Activated CD4-positive, alpha-beta T cell treated with anti-CD3 and anti-CD28 coated beads, Interleukin-2, amount 10 ng/mL, durations not matched to agents 7 days and 5 days (primary cell): ENCODE measurements at regions not wholly inside any gene's neighbourhood (a gene's known extent, or its start where the extent isn't known, plus 50 kb on each side); places are given as distances from the start of the nearest gene placed in this dataset.
"Not testable (repeated sequence)": the region's sequence is repeated elsewhere in the genome, so short reads cannot be mapped to it uniquely, and the experiment has no call there.

Experiments
- CTCF ChIA-PET: fragments of 350-600 bp; sonication (Branson Sonifier 250); formaldehyde crosslinking; loops from one replicate; lab custom pipeline; 2021; ENCODE audit warnings: antibody characterized with exemption; lab: Charles Lee
- POLR2A ChIA-PET: fragments of 350-600 bp; sonication (Branson Sonifier 250); formaldehyde crosslinking; loops from one replicate; lab custom pipeline; 2021; ENCODE audit warnings: antibody characterized with exemption; lab: Charles Lee
- DNase-seq: peaks from one replicate; pipeline ENCODE4 v3.0.0-alpha.2; 2020
- H3K27ac Mint-ChIP-seq: one replicate; pipeline ENCODE4 v1.8.0; 2021; ENCODE audit warnings: mild to moderate bottlenecking, moderate library complexity, mixed read lengths
- H3K27me3 Mint-ChIP-seq: one replicate; pipeline ENCODE4 v1.8.0; 2021; ENCODE audit warnings: mixed read lengths
- H3K36me3 Mint-ChIP-seq: one replicate; pipeline ENCODE4 v1.8.0; 2021; ENCODE audit warnings: low read depth, mixed read lengths
- H3K4me1 Mint-ChIP-seq: one replicate; pipeline ENCODE4 v1.8.0; 2021; ENCODE audit warnings: mixed read lengths
- H3K4me3 Mint-ChIP-seq: one replicate; pipeline ENCODE4 v1.8.0; 2021; ENCODE audit warnings: mild to moderate bottlenecking, moderate library complexity, mixed read lengths
- H3K9me3 Mint-ChIP-seq: one replicate; pipeline ENCODE4 v1.8.0; 2021; ENCODE audit warnings: mixed read lengths

GRCh38 chr6:48419992-48420391, 309.0 kb upstream of the PTCHD4 start:
- Mint-ChIP-seq H3K9me3 (peaks cover under 1% of the 10 kb centered on the region), H3K36me3 (no peaks in the 10 kb centered on the region), H3K27ac (no peak overlapping the region), H3K27me3 (no peaks in the 10 kb centered on the region), H3K4me1 (no peaks in the 10 kb centered on the region), H3K4me3 (no peak overlapping the region)
- no peak for DNase-seq
- POLR2A ChIA-PET: no interaction called here
- CTCF ChIA-PET: no interaction called here

GRCh38 chr6:48417927-48418326, 306.9 kb upstream of the PTCHD4 start:
- ChIA-PET CTCF (no interaction called here), POLR2A (no interaction called here)
- Mint-ChIP-seq H3K27me3 (no peaks in the 10 kb centered on the region), H3K9me3 (peaks cover 2% of the 10 kb centered on the region), H3K4me1 (no peaks in the 10 kb centered on the region), H3K36me3 (no peaks in the 10 kb centered on the region), H3K27ac (no peak overlapping the region), H3K4me3 (no peak overlapping the region)
- no peak for DNase-seq

- Mint-ChIP-seq H3K9me3 (peaks cover 2% of the 10 kb centered on the region), H3K27me3 (no peaks in the 10 kb centered on the region), H3K27ac (no peak overlapping the region), H3K36me3 (no peaks in the 10 kb centered on the region), H3K4me1 (no peaks in the 10 kb centered on the region), H3K4me3 (no peak overlapping the region)
- CTCF ChIA-PET: no interaction called here
- POLR2A ChIA-PET: no interaction called here
- no peak for DNase-seq
Observed at GRCh38 chr6:48412656-48413055, 301.7 kb upstream of the PTCHD4 start.

GRCh38 chr6:48404927-48405326, 293.9 kb upstream of the PTCHD4 start:
- CTCF ChIA-PET: no interaction called here
- H3K27ac Mint-ChIP-seq: no peak overlapping the region
- H3K36me3 Mint-ChIP-seq: no peaks in the 10 kb centered on the region
- DNase-seq: no peak
- no peak overlapping the region for H3K4me3 Mint-ChIP-seq
- peaks cover 2% of the 10 kb centered on the region for H3K9me3 Mint-ChIP-seq
- H3K27me3 Mint-ChIP-seq: no peaks in the 10 kb centered on the region
- POLR2A ChIA-PET: no interaction called here
- no peaks in the 10 kb centered on the region for H3K4me1 Mint-ChIP-seq

- POLR2A ChIA-PET: no interaction called here
- no peak overlapping the region for H3K4me3 Mint-ChIP-seq
Observed at GRCh38 chr6:48403587-48403986, 292.6 kb upstream of the PTCHD4 start.

GRCh38 chr6:48401016-48401415, 290.0 kb upstream of the PTCHD4 start:
- DNase-seq: no peak
- H3K4me3 Mint-ChIP-seq: no peak overlapping the region
- ChIA-PET POLR2A (no interaction called here), CTCF (no interaction called here)
- H3K9me3 Mint-ChIP-seq: peaks cover 2% of the 10 kb centered on the region
- no peak overlapping the region for H3K27ac Mint-ChIP-seq
- H3K4me1 Mint-ChIP-seq: no peaks in the 10 kb centered on the region
- no peaks in the 10 kb centered on the region for H3K36me3 Mint-ChIP-seq
- no peaks in the 10 kb centered on the region for H3K27me3 Mint-ChIP-seq

More at GRCh38 chr6:48403587-48403986, 292.6 kb upstream of the PTCHD4 start:
- CTCF ChIA-PET: no interaction called here
- Mint-ChIP-seq H3K36me3 (no peaks in the 10 kb centered on the region), H3K27me3 (no peaks in the 10 kb centered on the region), H3K9me3 (peaks cover 2% of the 10 kb centered on the region), H3K27ac (no peak overlapping the region), H3K4me1 (no peaks in the 10 kb centered on the region)
- no peak for DNase-seq

GRCh38 chr6:48397887-48398286, 286.9 kb upstream of the PTCHD4 start:
- H3K36me3 Mint-ChIP-seq: no peaks in the 10 kb centered on the region
- ChIA-PET POLR2A (no interaction called here), CTCF (no interaction called here)
- H3K4me1 Mint-ChIP-seq: no peaks in the 10 kb centered on the region
- no peaks in the 10 kb centered on the region for H3K9me3 Mint-ChIP-seq
- no peak overlapping the region for H3K27ac Mint-ChIP-seq
- H3K27me3 Mint-ChIP-seq: no peaks in the 10 kb centered on the region
- no peak for DNase-seq
- no peak overlapping the region for H3K4me3 Mint-ChIP-seq

GRCh38 chr6:48389146-48390043, 278.4 kb upstream of the PTCHD4 start:
- Mint-ChIP-seq H3K4me3 (no peak overlapping the region), H3K36me3 (no peaks in the 10 kb centered on the region), H3K9me3 (no peaks in the 10 kb centered on the region), H3K27ac (no peak overlapping the region), H3K4me1 (no peaks in the 10 kb centered on the region), H3K27me3 (no peaks in the 10 kb centered on the region)
- ChIA-PET CTCF (no interaction called here), POLR2A (no interaction called here)
- no peak for DNase-seq

- Mint-ChIP-seq H3K4me1 (no peaks in the 10 kb centered on the region), H3K27ac (no peak overlapping the region), H3K4me3 (no peak overlapping the region), H3K36me3 (no peaks in the 10 kb centered on the region), H3K9me3 (no peaks in the 10 kb centered on the region), H3K27me3 (no peaks in the 10 kb centered on the region)
- no peak for DNase-seq
- POLR2A ChIA-PET: no interaction called here
- CTCF ChIA-PET: no interaction called here
Observed at GRCh38 chr6:48388044-48388443, 277.0 kb upstream of the PTCHD4 start.

GRCh38 chr6:48378884-48379407, 267.9 kb upstream of the PTCHD4 start:
- Mint-ChIP-seq H3K27ac (no peak overlapping the region), H3K9me3 (peaks cover 6% of the 10 kb centered on the region), H3K27me3 (no peaks in the 10 kb centered on the region), H3K36me3 (no peaks in the 10 kb centered on the region), H3K4me1 (no peaks in the 10 kb centered on the region), H3K4me3 (no peak overlapping the region)
- POLR2A ChIA-PET: no interaction called here
- CTCF ChIA-PET: no interaction called here
- no peak for DNase-seq

GRCh38 chr6:48377115-48377514, 266.1 kb upstream of the PTCHD4 start:
- no peak overlapping the region for H3K4me3 Mint-ChIP-seq
- DNase-seq: no peak
- POLR2A ChIA-PET: no interaction called here
- no peaks in the 10 kb centered on the region for H3K4me1 Mint-ChIP-seq
- H3K27me3 Mint-ChIP-seq: no peaks in the 10 kb centered on the region
- no peaks in the 10 kb centered on the region for H3K36me3 Mint-ChIP-seq
- CTCF ChIA-PET: no interaction called here
- H3K27ac Mint-ChIP-seq: no peak overlapping the region
- H3K9me3 Mint-ChIP-seq: peaks cover 6% of the 10 kb centered on the region

GRCh38 chr6:48371226-48371625, 260.2 kb upstream of the PTCHD4 start:
- CTCF ChIA-PET, H3K4me3 Mint-ChIP-seq, H3K9me3 Mint-ChIP-seq: not testable (repeated sequence)

GRCh38 chr6:48369100-48369499, 258.1 kb upstream of the PTCHD4 start:
- no peak for DNase-seq
- Mint-ChIP-seq H3K9me3 (peaks cover 6% of the 10 kb centered on the region), H3K27me3 (no peaks in the 10 kb centered on the region), H3K4me3 (no peak overlapping the region), H3K27ac (no peak overlapping the region), H3K36me3 (no peaks in the 10 kb centered on the region), H3K4me1 (no peaks in the 10 kb centered on the region)
- POLR2A ChIA-PET: no interaction called here
- CTCF ChIA-PET: no interaction called here

More at GRCh38 chr6:48371226-48371625, 260.2 kb upstream of the PTCHD4 start:
- H3K27ac Mint-ChIP-seq, H3K4me1 Mint-ChIP-seq, H3K27me3 Mint-ChIP-seq, H3K36me3 Mint-ChIP-seq, DNase-seq, POLR2A ChIA-PET: not testable (repeated sequence)

- Mint-ChIP-seq H3K27ac (no peak overlapping the region), H3K9me3 (no peaks in the 10 kb centered on the region), H3K27me3 (no peaks in the 10 kb centered on the region), H3K4me1 (no peaks in the 10 kb centered on the region), H3K4me3 (no peak overlapping the region), H3K36me3 (no peaks in the 10 kb centered on the region)
- no peak for DNase-seq
- ChIA-PET CTCF (no interaction called here), POLR2A (no interaction called here)
Observed at GRCh38 chr6:48325701-48326100, 214.7 kb upstream of the PTCHD4 start.
